ENCODE measurements at regions not wholly inside any gene's neighbourhood (a gene's known extent, or its start where the extent isn't known, plus 50 kb on each side); places are given as distances from the start of the nearest gene placed in this dataset.

GRCh38 chr9:115615821-115616665 lies 498.1 kb upstream of the TNC start:
- TF ChIP-seq CTCF (IDR thresholded peaks at IDR 0.05) (no peak), HDAC2 (IDR thresholded peaks at IDR 0.05) (no peak), REST (IDR thresholded peaks at IDR 0.05) (no peak), SREBF2 (IDR thresholded peaks at IDR 0.05) (no peak), POLR2A (IDR thresholded peaks at IDR 0.05; ENCODE audit: low read length) (no peak), HOXB13 (CRISPR knock-in tag; IDR thresholded peaks at IDR 0.05; ENCODE audit: low read depth) (no peak), BCL3 (IDR thresholded peaks at IDR 0.05) (0 out of 3 replicates have a peak, but pooled peaks have one; percentile 47), HOXA7 (CRISPR knock-in tag; IDR thresholded peaks at IDR 0.05) (no peak), MYC (IDR thresholded peaks at IDR 0.05; ENCODE audit: borderline replicate concordance, low read length) (no peak), FOSL2 (IDR thresholded peaks at IDR 0.05) (peak; percentile 85), FOSL2 (CRISPR knock-in tag; IDR thresholded peaks at IDR 0.05) (peak; percentile 97), PBX3 (IDR thresholded peaks at IDR 0.05) (peak; percentile 65; the same call in 1 of the 2 replicates), POLR2AphosphoS2 (conservative IDR thresholded peaks at IDR 0.05; ENCODE audit: low read length) (no peak), SMC3 (IDR thresholded peaks at IDR 0.05) (no peak), USF2 (IDR thresholded peaks at IDR 0.05) (no peak)
